GM12878 (cell line): ENCODE measurements at regions not wholly inside any gene's neighbourhood (a gene's known extent, or its start where the extent isn't known, plus 50 kb on each side); places are given as distances from the start of the nearest gene placed in this dataset.

Experiments
- ATAC-seq: fragments of 200-7000 bp; cut with Tn5 transposase; 3 replicates; pipeline ENCODE4 v1.9.1; 2020; ENCODE audit warnings: mild to moderate bottlenecking, moderate library complexity
- BruUV-seq: library from RNA; stranded (reverse); fragments of 400-500 nt; replicated peaks from 2 replicates; lab custom pipeline; 2021; lab: Mats Ljungman, UMichigan
- CTCF ChIA-PET: fragments of 300-600 bp; sonication (Branson Sonifier 250); formaldehyde crosslinking; extraction: SDS; loops from one replicate; lab custom pipeline; 2021; ENCODE audit warnings: inconsistent platforms; lab: Yijun Ruan, JAX
- POLR2A ChIA-PET: fragments of 350-600 bp; formaldehyde crosslinking; extraction: SDS; loops from one replicate; lab custom pipeline; 2021; ENCODE audit warnings: inconsistent platforms; lab: Charles Lee
- RAD21 ChIA-PET: fragments of 300-600 bp; sonication (Branson Sonifier 250); formaldehyde crosslinking; loops from one replicate; lab custom pipeline; 2023; ENCODE audit warnings: antibody characterized with exemption; ENCODE audit not compliant: unreplicated experiment; lab: Charles Lee
- SMC1A ChIA-PET: fragments of 300-600 bp; sonication (Branson Sonifier 250); formaldehyde crosslinking; loops from one replicate; lab custom pipeline; 2023; ENCODE audit not compliant: unreplicated experiment, uncharacterized antibody; lab: Charles Lee
- DNase-seq: peaks from one replicate; pipeline ENCODE4 v3.0.0-alpha.2; 2011; ENCODE audit warnings: low read depth, low spot score
- FAIRE-seq: peaks from 3 replicates; lab custom pipeline; 2011; peaks lifted over from hg19 to GRCh38; lab: Jason Lieb, UNC
- H2AFZ ChIP-seq: 2 replicates; pipeline ENCODE4 v1.6.0; 2011; ENCODE audit warnings: low read depth, low read length, control low read depth; ENCODE audit not compliant: control insufficient read depth
- H3K27ac ChIP-seq: 2 replicates; pipeline ENCODE4 v1.5.1; 2011; ENCODE audit warnings: control low read depth; ENCODE audit not compliant: control insufficient read depth, insufficient read depth
- H3K27me3 ChIP-seq, 2 experiments: replicated peaks in 1 of 2; 2 replicates each; pipeline versions ENCODE4 v1.6.0 to v1.6.1; 2011; ENCODE audit warnings: low read length in 1 of 2; ENCODE audit not compliant: control insufficient read depth in 2 of 2, insufficient read depth in 2 of 2
- H3K36me3 ChIP-seq, 2 experiments: 2 replicates each; pipeline ENCODE4 v1.5.1; 2011; ENCODE audit warnings: low read length in 1 of 2; ENCODE audit not compliant: control insufficient read depth in 2 of 2, insufficient read depth in 2 of 2
- H3K4me1 ChIP-seq: 2 replicates; pipeline ENCODE4 v1.6.1; 2011; ENCODE audit warnings: mild to moderate bottlenecking, low read length, moderate library complexity, mixed read lengths; ENCODE audit not compliant: control insufficient read depth, insufficient read depth
- H3K4me2 ChIP-seq: 2 replicates; pipeline ENCODE4 v1.6.0; 2011; ENCODE audit warnings: control low read depth; ENCODE audit not compliant: control insufficient read depth, insufficient read depth
- H3K4me3 ChIP-seq: fragments of 200-600 bp; sonication (generic); 2 replicates; pipeline ENCODE4 v1.5.1; 2016
- H3K79me2 ChIP-seq: 2 replicates; pipeline ENCODE4 v1.6.0; 2011; ENCODE audit warnings: low read length; ENCODE audit not compliant: control insufficient read depth, insufficient read depth
- H3K9ac ChIP-seq: 2 replicates; pipeline ENCODE4 v1.8.0; 2011; ENCODE audit warnings: low read length, control low read depth, mixed read lengths; ENCODE audit not compliant: control insufficient read depth, insufficient read depth
- H3K9me3 ChIP-seq: replicated peaks from 3 replicates; pipeline ENCODE4 v1.5.1; 2011; ENCODE audit warnings: mild to moderate bottlenecking, low read length; ENCODE audit not compliant: control insufficient read depth, insufficient read depth
- H4K20me1 ChIP-seq: 2 replicates; pipeline ENCODE4 v1.6.0; 2011; ENCODE audit not compliant: control insufficient read depth, insufficient read depth
- EP300 ChIP-seq, 2 experiments: fragments of 150-350 bp in 1 of 2; IDR thresholded peaks; 2 replicates each; pipeline ENCODE4 v1.6.1; 2011 to 2012; ENCODE audit warnings: low read depth in 2 of 2, low read length in 2 of 2, borderline replicate concordance in 1 of 2, improper control_type of control experiment in 1 of 2, inconsistent platforms in 1 of 2; ENCODE audit not compliant: control insufficient read depth in 1 of 2
- ETV6 ChIP-seq, 2 experiments: fragments of 450-650 bp in 1 of 2; IDR thresholded peaks in 1 of 2; conservative IDR thresholded peaks in 1 of 2; 2 replicates each; pipeline ENCODE4 v1.6.1; 2014; ENCODE audit warnings: antibody characterized with exemption in 1 of 2, borderline replicate concordance in 1 of 2, low read depth in 1 of 2, mild to moderate bottlenecking in 1 of 2, moderate library complexity in 1 of 2
- HSF1 ChIP-seq: fragments of 150-350 bp; IDR thresholded peaks from 2 replicates; pipeline ENCODE4 v1.6.1; 2014; ENCODE audit warnings: mild to moderate bottlenecking, low read depth, low read length
- KLF5 ChIP-seq: fragments of 450-650 bp; IDR thresholded peaks from 2 replicates; pipeline ENCODE4 v1.6.1; 2014; ENCODE audit warnings: mild to moderate bottlenecking; ENCODE audit not compliant: partially characterized antibody
- POLR2A ChIP-seq: IDR thresholded peaks from 2 replicates; pipeline ENCODE4 v1.6.1; 2011; ENCODE audit warnings: low read depth, mild to moderate bottlenecking, low read length
- RCOR1 ChIP-seq: conservative IDR thresholded peaks from 2 replicates; pipeline ENCODE4 v1.6.1; 2012; ENCODE audit warnings: low read depth, low read length, improper control_type of control experiment
- SMAD1 ChIP-seq: fragments of 450-650 bp; IDR thresholded peaks from 2 replicates; pipeline ENCODE4 v1.6.1; 2018; ENCODE audit warnings: mild to moderate bottlenecking, low read depth; ENCODE audit not compliant: partially characterized antibody
- SMAD5 ChIP-seq: IDR thresholded peaks from 2 replicates; pipeline ENCODE4 v1.6.1; 2016; ENCODE audit warnings: antibody characterized with exemption, low read depth
- SMC3 ChIP-seq: IDR thresholded peaks from 2 replicates; pipeline ENCODE4 v1.6.1; 2011; ENCODE audit warnings: low read length, improper control_type of control experiment, borderline replicate concordance
- WRNIP1 ChIP-seq: IDR thresholded peaks from 2 replicates; pipeline ENCODE4 v1.6.1; 2011; ENCODE audit warnings: low read depth, low read length, improper control_type of control experiment, borderline replicate concordance
- WGBS: methylation state at CpG from one replicate; pipeline ENCODE4 v1.1.6; 2016; ENCODE audit warnings: low lambda C conversion rate; ENCODE audit not compliant: insufficient replicate concordance, insufficient coverage; ENCODE audit errors: missing lambda C conversion rate; 5-methylcytosine and 5-hydroxymethylcytosine counted together
- in situ Hi-C: fragments of 300-500 bp; cut with MboI; formaldehyde crosslinking; loops from 9 replicates; pipeline ENCODE4 v1.14.3; 2018; ENCODE audit warnings: mixed read lengths
- intact Hi-C: fragments of 100-400 bp; cut with micrococcal nuclease; formaldehyde crosslinking; loops from one replicate; pipeline ENCODE4 v1.14.2; 2022; ENCODE audit not compliant: unreplicated experiment
- TF ChIP-seq, protein P1 (sequence below): fragments of 450-650 bp; IDR thresholded peaks from 2 replicates; pipeline ENCODE4 v1.6.1; 2017; ENCODE audit warnings: mild to moderate bottlenecking, moderate library complexity
- TF ChIP-seq, protein P2 (sequence below): fragments of 450-650 bp; conservative IDR thresholded peaks from 2 replicates; pipeline ENCODE4 v1.6.1; 2017; ENCODE audit warnings: mild to moderate bottlenecking, moderate library complexity
- TF ChIP-seq, protein P3 (sequence below): fragments of 450-650 bp; IDR thresholded peaks from 2 replicates; pipeline ENCODE4 v1.6.1; 2017; ENCODE audit warnings: low read depth, mild to moderate bottlenecking, moderate library complexity

DNA sequence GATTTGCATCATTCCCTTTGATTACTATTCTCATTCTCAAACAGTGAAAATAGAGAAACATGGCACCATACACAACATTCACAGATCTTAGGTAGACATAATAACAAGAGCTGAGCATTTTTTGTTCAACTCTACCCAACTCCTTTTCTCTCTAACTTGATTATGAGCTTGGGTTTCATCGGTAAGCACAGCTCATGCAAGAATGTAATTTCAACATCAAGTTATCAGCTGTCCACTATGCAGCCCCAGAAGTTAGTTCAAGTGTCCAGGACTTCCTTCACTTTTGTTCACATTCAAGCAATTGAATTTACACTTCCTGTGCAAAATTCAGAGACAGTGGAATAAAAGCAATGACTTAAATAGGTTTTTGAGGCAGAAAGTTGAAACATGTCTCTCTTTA is 297.7 kb upstream of the SASH1 start:
- H3K9ac ChIP-seq = no peak overlapping the region
- FAIRE-seq (no peak), ATAC-seq (no peak), DNase-seq (no peak)
- ChIA-PET CTCF (no interaction called here), SMC1A (no interaction called here), RAD21 (no interaction called here), POLR2A (no interaction called here)
- no peaks in the 10 kb centered on the region for H4K20me1 ChIP-seq
- no peak overlapping the region for H2AFZ ChIP-seq
- no peaks in the 10 kb centered on the region for H3K36me3 ChIP-seq
- intact Hi-C loops (no loop called here), in situ Hi-C loops (no loop called here)
- H3K79me2 ChIP-seq = no peaks in the 10 kb centered on the region
- 7% methylated on average over 1 of the region's 1 CpG for WGBS
- H3K4me3 ChIP-seq = no peak overlapping the region
- BruUV-seq = no TSS peak
- H3K27ac ChIP-seq = no peak overlapping the region
- H3K4me1 ChIP-seq = no peaks in the 10 kb centered on the region
- H3K4me2 ChIP-seq = no peak overlapping the region
- H3K27me3 ChIP-seq = no peaks in the 10 kb centered on the region
- H3K9me3 ChIP-seq = no peaks in the 10 kb centered on the region
- TF ChIP-seq KLF5 = no peak
- TF ChIP-seq SMAD1 = no peak
- no peak for TF ChIP-seq SMC3
- TF ChIP-seq ETV6 (conservative IDR thresholded peaks at IDR 0.05 in 1 of 2, IDR thresholded peaks at IDR 0.05 in 1 of 2; ENCODE audit: borderline replicate concordance in 1 of 2, low read depth in 1 of 2) = no peak
- TF ChIP-seq HSF1 = no peak
- TF ChIP-seq SMAD5 = no peak
- no peak for TF ChIP-seq POLR2A
- no peak for TF ChIP-seq WRNIP1
- TF ChIP-seq, protein P1, sequence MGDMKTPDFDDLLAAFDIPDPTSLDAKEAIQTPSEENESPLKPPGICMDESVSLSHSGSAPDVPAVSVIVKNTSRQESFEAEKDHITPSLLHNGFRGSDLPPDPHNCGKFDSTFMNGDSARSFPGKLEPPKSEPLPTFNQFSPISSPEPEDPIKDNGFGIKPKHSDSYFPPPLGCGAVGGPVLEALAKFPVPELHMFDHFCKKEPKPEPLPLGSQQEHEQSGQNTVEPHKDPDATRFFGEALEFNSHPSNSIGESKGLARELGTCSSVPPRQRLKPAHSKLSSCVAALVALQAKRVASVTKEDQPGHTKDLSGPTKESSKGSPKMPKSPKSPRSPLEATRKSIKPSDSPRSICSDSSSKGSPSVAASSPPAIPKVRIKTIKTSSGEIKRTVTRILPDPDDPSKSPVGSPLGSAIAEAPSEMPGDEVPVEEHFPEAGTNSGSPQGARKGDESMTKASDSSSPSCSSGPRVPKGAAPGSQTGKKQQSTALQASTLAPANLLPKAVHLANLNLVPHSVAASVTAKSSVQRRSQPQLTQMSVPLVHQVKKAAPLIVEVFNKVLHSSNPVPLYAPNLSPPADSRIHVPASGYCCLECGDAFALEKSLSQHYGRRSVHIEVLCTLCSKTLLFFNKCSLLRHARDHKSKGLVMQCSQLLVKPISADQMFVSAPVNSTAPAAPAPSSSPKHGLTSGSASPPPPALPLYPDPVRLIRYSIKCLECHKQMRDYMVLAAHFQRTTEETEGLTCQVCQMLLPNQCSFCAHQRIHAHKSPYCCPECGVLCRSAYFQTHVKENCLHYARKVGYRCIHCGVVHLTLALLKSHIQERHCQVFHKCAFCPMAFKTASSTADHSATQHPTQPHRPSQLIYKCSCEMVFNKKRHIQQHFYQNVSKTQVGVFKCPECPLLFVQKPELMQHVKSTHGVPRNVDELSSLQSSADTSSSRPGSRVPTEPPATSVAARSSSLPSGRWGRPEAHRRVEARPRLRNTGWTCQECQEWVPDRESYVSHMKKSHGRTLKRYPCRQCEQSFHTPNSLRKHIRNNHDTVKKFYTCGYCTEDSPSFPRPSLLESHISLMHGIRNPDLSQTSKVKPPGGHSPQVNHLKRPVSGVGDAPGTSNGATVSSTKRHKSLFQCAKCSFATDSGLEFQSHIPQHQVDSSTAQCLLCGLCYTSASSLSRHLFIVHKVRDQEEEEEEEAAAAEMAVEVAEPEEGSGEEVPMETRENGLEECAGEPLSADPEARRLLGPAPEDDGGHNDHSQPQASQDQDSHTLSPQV = no peak
- TF ChIP-seq RCOR1 = no peak
- TF ChIP-seq, protein P2, sequence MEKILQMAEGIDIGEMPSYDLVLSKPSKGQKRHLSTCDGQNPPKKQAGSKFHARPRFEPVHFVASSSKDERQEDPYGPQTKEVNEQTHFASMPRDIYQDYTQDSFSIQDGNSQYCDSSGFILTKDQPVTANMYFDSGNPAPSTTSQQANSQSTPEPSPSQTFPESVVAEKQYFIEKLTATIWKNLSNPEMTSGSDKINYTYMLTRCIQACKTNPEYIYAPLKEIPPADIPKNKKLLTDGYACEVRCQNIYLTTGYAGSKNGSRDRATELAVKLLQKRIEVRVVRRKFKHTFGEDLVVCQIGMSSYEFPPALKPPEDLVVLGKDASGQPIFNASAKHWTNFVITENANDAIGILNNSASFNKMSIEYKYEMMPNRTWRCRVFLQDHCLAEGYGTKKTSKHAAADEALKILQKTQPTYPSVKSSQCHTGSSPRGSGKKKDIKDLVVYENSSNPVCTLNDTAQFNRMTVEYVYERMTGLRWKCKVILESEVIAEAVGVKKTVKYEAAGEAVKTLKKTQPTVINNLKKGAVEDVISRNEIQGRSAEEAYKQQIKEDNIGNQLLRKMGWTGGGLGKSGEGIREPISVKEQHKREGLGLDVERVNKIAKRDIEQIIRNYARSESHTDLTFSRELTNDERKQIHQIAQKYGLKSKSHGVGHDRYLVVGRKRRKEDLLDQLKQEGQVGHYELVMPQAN = no peak
- no peak for TF ChIP-seq EP300 (IDR thresholded peaks at IDR 0.05; ENCODE audit: borderline replicate concordance in 1 of 2, control insufficient read depth in 1 of 2, low read depth in 2 of 2, low read length in 2 of 2)
- TF ChIP-seq, protein P3, sequence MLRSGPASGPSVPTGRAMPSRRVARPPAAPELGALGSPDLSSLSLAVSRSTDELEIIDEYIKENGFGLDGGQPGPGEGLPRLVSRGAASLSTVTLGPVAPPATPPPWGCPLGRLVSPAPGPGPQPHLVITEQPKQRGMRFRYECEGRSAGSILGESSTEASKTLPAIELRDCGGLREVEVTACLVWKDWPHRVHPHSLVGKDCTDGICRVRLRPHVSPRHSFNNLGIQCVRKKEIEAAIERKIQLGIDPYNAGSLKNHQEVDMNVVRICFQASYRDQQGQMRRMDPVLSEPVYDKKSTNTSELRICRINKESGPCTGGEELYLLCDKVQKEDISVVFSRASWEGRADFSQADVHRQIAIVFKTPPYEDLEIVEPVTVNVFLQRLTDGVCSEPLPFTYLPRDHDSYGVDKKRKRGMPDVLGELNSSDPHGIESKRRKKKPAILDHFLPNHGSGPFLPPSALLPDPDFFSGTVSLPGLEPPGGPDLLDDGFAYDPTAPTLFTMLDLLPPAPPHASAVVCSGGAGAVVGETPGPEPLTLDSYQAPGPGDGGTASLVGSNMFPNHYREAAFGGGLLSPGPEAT = no peak
